Skeletal muscle tissue (tissue), 3 donors: ENCODE measurements at regions not wholly inside any gene's neighbourhood (a gene's known extent, or its start where the extent isn't known, plus 50 kb on each side); places are given as distances from the start of the nearest gene placed in this dataset.

Experiments
- H3K27ac ChIP-seq: one replicate; pipeline ENCODE4 v1.7.0; 2013; ENCODE audit warnings: mild to moderate bottlenecking, low read depth, low read length, inconsistent platforms
- H3K27me3 ChIP-seq, 3 donors: one replicate each; pipeline ENCODE4 v1.7.0; 2013; ENCODE audit warnings: low read length in 3 of 3; ENCODE audit not compliant: control insufficient read depth in 3 of 3, insufficient read depth in 3 of 3
- H3K36me3 ChIP-seq, 3 donors: one replicate each; pipeline ENCODE4 v1.7.0; 2013; ENCODE audit warnings: low read length in 3 of 3; ENCODE audit not compliant: control insufficient read depth in 3 of 3, insufficient read depth in 3 of 3
- H3K4me1 ChIP-seq, 3 donors: one replicate each; pipeline ENCODE4 v1.7.0; 2013; ENCODE audit warnings: low read length in 3 of 3, mild to moderate bottlenecking in 3 of 3; ENCODE audit not compliant: control insufficient read depth in 3 of 3, insufficient read depth in 3 of 3
- H3K4me3 ChIP-seq, 3 donors: one replicate each; pipeline ENCODE4 v1.7.0; 2013; ENCODE audit warnings: low read length in 3 of 3
- H3K9ac ChIP-seq, 3 donors: one replicate each; pipeline ENCODE4 v1.7.0; 2013; ENCODE audit warnings: low read length in 3 of 3, mild to moderate bottlenecking in 3 of 3, moderate library complexity in 2 of 3, low read depth in 1 of 3
- H3K9me3 ChIP-seq, 3 donors: one replicate each; pipeline ENCODE4 v1.7.0; 2013; ENCODE audit warnings: low read length in 3 of 3; ENCODE audit not compliant: control insufficient read depth in 3 of 3
- donor health status: Osteomylitis.

- Histone ChIP-seq H3K4me3 (no peak overlapping the region), H3K9me3 (no peaks in the 10 kb centered on the region), H3K4me1 (peaks cover 2 to 10% (median 6%) of the 10 kb centered on the region in 3 donors), H3K27me3 (peaks cover 17 to 21% (median 19%) of the 10 kb centered on the region in 3 donors), H3K36me3 (no peaks in the 10 kb centered on the region), H3K27ac (no peak overlapping the region), H3K9ac (no peak overlapping the region)
Observed at GRCh38 chr20:2203436-2203835, 92.4 kb upstream of the TGM3 start.

- Histone ChIP-seq H3K36me3 (no peaks in the 10 kb centered on the region), H3K4me1 (peaks cover 2 to 10% (median 6%) of the 10 kb centered on the region in 3 donors), H3K4me3 (no peak overlapping the region), H3K27me3 (peaks cover 17 to 27% (median 24%) of the 10 kb centered on the region in 3 donors), H3K9me3 (no peaks in the 10 kb centered on the region), H3K9ac (no peak overlapping the region), H3K27ac (no peak overlapping the region)
Observed at GRCh38 chr20:2204021-2204420, 91.8 kb upstream of the TGM3 start.

DNA sequence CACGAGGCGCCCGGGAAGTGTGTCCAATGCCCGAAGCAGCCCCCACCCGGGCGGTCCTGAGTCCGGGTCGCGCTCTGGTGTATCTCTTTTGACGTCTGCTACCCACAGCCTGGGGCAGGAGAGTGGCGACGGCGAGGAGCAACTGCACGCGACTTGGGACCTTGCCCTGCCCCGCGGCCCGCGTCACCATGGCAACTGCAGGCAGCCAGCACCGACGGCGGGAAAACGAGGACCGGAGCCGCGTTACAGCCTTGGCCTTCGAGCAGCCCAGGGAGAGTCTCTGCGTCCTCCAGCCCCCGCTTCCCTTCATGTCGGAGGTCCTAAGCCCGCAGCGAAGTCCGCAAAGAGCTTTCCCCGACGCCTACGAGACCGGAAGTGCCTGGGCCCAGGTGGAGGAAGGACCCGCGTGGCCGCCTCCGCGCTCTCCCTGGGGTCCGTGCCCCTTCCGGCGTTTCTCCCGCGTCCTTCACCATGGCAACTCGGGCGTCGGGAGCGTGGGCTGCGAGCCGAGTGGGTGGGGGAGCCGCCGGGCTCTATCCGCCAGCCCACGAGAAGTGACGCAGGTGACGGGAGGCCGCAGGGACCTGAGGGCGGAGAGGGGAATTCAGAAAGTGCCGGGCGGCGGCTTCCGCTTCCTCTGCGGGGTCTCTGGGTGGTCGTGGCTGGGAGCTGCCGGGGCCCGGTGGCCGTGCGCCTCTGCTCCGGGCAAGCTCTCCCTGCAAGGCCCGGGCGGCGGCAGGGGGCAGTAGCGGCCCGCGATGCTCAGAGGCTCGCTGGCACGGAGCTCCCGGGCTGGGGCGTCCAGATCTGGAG lies 88.6 kb upstream of the TGM3 start:
- Histone ChIP-seq H3K36me3 (no peaks in the 10 kb centered on the region), H3K27ac (no peak overlapping the region), H3K27me3 (peaks cover 17 to 35% (median 21%) of the 10 kb centered on the region in 3 donors), H3K4me1 (peaks cover 2 to 10% (median 6%) of the 10 kb centered on the region in 3 donors), H3K9me3 (no peaks in the 10 kb centered on the region), H3K9ac (peak overlapping the region in 1 of 3 donors; percentile 45), H3K4me3 (peak overlapping the region; percentile 57 to 67 (median 59))

DNA sequence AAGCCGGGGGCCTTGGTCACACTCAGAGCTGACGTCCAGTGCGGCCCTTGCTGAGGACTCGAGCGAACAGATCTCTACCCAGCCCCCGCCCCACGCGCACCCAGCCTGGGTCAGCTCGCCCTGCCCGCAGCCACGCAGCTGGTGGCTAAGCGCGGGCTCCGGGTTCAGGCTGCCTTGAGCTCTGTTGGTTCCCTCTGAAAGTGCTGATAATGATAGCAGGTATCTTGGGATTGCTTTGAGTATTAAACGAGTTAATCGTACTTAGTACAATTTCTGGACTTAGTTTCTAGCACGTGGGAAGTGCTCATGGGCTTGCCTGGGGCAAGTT lies 88.1 kb upstream of the TGM3 start:
- peaks cover 17 to 37% (median 21%) of the 10 kb centered on the region in 3 donors for H3K27me3 ChIP-seq
- peak overlapping the region in 2 of 3 donors; percentile 57 to 67 for H3K4me3 ChIP-seq
- no peaks in the 10 kb centered on the region for H3K9me3 ChIP-seq
- H3K9ac ChIP-seq = no peak overlapping the region
- H3K36me3 ChIP-seq = no peaks in the 10 kb centered on the region
- H3K4me1 ChIP-seq = peaks cover 2 to 10% (median 6%) of the 10 kb centered on the region in 3 donors
- H3K27ac ChIP-seq = no peak overlapping the region

DNA sequence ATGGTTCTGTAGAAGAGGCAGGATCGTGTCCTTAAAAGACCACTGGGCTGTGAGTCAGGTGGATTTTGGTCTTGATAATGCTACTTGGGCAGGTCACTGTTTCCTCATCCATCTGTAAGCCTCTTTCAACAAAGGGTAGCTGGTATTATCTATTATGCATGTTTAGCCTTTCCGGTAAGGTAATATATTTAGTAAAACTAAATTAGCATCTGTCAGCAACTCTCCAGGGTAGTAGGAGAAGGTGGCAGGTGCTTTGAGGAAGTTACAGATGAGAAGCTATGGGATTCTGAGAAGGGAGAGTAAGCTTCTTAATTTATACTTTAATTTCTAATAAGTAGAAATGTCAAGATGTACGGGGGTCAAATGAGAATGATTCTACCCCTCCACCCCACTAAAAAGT lies 86.9 kb upstream of the TGM3 start:
- H3K9me3 ChIP-seq = no peaks in the 10 kb centered on the region
- no peak overlapping the region for H3K9ac ChIP-seq
- no peaks in the 10 kb centered on the region for H3K36me3 ChIP-seq
- no peak overlapping the region for H3K27ac ChIP-seq
- H3K4me3 ChIP-seq = no peak overlapping the region
- H3K4me1 ChIP-seq = peaks cover 2 to 10% (median 6%) of the 10 kb centered on the region in 3 donors
- H3K27me3 ChIP-seq = peaks cover 17 to 37% (median 21%) of the 10 kb centered on the region in 3 donors

- Histone ChIP-seq H3K27me3 (peaks cover 17 to 32% (median 24%) of the 10 kb centered on the region in 3 donors), H3K9ac (no peak overlapping the region), H3K27ac (no peak overlapping the region), H3K4me3 (no peak overlapping the region), H3K4me1 (peaks cover 2 to 10% (median 6%) of the 10 kb centered on the region in 3 donors), H3K9me3 (no peaks in the 10 kb centered on the region), H3K36me3 (no peaks in the 10 kb centered on the region)
Observed at GRCh38 chr20:2210646-2211552, 84.9 kb upstream of the TGM3 start.

DNA sequence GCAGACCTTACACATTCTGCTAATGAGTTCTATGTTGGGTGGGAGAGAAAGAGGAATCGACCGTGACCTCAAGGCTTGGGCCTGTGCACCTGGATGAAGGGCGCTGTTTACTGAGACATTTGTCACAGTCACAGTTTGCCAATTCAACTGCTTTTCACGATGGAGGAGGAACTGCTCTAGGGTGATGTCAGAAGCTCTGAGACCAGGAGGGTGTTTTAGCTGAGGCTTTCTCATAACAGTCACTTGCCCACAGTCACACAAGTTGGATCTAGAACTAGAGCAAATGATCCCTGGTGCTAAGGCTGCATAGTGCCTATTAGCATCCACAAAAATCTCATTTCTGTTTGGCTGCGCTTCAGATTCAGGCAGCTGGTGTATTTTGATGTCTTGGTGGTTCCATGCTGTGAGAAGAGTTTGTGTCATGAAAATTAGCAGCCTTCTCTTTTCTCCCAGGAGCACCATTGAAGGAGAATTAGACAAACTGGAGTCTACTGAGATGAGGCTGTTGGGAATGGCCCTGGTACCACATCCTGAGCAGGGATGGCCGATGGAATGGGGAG lies 83.3 kb upstream of the TGM3 start:
- Histone ChIP-seq H3K9me3 (no peaks in the 10 kb centered on the region), H3K9ac (no peak overlapping the region), H3K27me3 (peaks cover 6 to 23% (median 15%) of the 10 kb centered on the region in 3 donors), H3K4me3 (no peak overlapping the region), H3K4me1 (peaks cover 0 to 4% (median 2%) of the 10 kb centered on the region in 3 donors), H3K27ac (no peak overlapping the region), H3K36me3 (no peaks in the 10 kb centered on the region)

DNA sequence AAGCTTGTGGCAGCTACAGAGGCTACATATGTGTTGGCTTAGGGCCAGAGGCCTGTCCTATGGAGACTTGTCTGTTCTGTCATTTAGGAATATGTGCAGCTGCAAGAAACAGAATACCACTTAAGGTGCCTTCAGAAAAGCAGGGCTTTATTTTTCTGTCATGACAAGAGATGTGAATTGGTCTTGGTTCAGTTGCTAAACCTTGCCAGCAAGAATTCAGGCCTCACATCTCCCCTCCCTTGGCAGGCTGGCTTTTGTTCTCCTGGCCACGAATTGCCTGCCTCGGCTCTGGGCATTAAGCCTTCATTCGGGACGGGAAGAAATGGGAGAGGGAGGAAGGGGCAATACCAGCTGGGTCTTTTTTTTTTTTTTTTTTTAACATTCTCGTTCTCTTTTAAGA lies 82.4 kb upstream of the TGM3 start:
- H3K27ac ChIP-seq = no peak overlapping the region
- no peak overlapping the region for H3K9ac ChIP-seq
- H3K4me1 ChIP-seq = no peaks in the 10 kb centered on the region
- H3K4me3 ChIP-seq = no peak overlapping the region
- H3K9me3 ChIP-seq = no peaks in the 10 kb centered on the region
- H3K36me3 ChIP-seq = no peaks in the 10 kb centered on the region
- H3K27me3 ChIP-seq = peaks cover 0 to 16% (median 10%) of the 10 kb centered on the region in 3 donors

- Histone ChIP-seq H3K27me3 (peaks cover 0 to 5% (median 0%) of the 10 kb centered on the region in 3 donors), H3K9me3 (no peaks in the 10 kb centered on the region), H3K27ac (no peak overlapping the region), H3K36me3 (no peaks in the 10 kb centered on the region), H3K4me3 (no peak overlapping the region), H3K4me1 (no peaks in the 10 kb centered on the region), H3K9ac (no peak overlapping the region)
Observed at GRCh38 chr20:2217857-2218539, 77.8 kb upstream of the TGM3 start.
